Prostate gland (tissue), 2 donors: ENCODE measurements at regions not wholly inside any gene's neighbourhood (a gene's known extent, or its start where the extent isn't known, plus 50 kb on each side); places are given as distances from the start of the nearest gene placed in this dataset.

Experiments
- DNase-seq: peaks from one replicate; pipeline ENCODE4 v3.0.0-alpha.2; 2019; ENCODE audit warnings: low spot score
- H3K27ac ChIP-seq, 2 donors: fragments of 200-600 bp; sonication (generic); 2 replicates each; pipeline ENCODE4 v1.5.1; 2017 to 2019
- H3K27me3 ChIP-seq: fragments of 200-600 bp; sonication (generic); replicated peaks from 2 replicates; pipeline ENCODE4 v1.5.1; 2019; ENCODE audit not compliant: insufficient read depth
- H3K36me3 ChIP-seq, 2 donors: fragments of 200-600 bp; sonication (generic); 1 replicate in 1 of 2; 2 replicates in 1 of 2; pipeline versions ENCODE4 v1.5.1 to v1.8.1; 2017 to 2019
- H3K4me1 ChIP-seq: fragments of 200-600 bp; sonication (generic); replicated peaks from 2 replicates; pipeline ENCODE4 v1.5.1; 2019
- H3K4me3 ChIP-seq, 2 donors: fragments of 200-600 bp; sonication (generic); 2 replicates each; pipeline ENCODE4 v1.5.1; 2017 to 2019
- H3K9me3 ChIP-seq: fragments of 200-600 bp; sonication (generic); 2 replicates; pipeline ENCODE4 v1.5.1; 2017
- CTCF ChIP-seq, 4 experiments: fragments of 200-600 bp in 2 of 4; fragments of 450-650 bp in 2 of 4; sonication (generic) in 2 of 4; IDR thresholded peaks; 1 replicate in 3 of 4; 2 replicates in 1 of 4; pipeline ENCODE4 v1.5.1; 2016 to 2019; ENCODE audit warnings: antibody characterized with exemption in 4 of 4, mild to moderate bottlenecking in 2 of 4, moderate library complexity in 2 of 4
- POLR2A ChIP-seq: fragments of 450-650 bp; IDR thresholded peaks from one replicate; pipeline ENCODE4 v1.6.1; 2016; ENCODE audit warnings: antibody characterized with exemption, mild to moderate bottlenecking
- POLR2AphosphoS5 ChIP-seq: sonication (generic); formaldehyde crosslinking; IDR thresholded peaks from one replicate; pipeline ENCODE4 v1.6.1; 2017; ENCODE audit warnings: antibody characterized with exemption
- WGBS: methylation state at CpG from one replicate; pipeline ENCODE4 v1.1.5; 2018; 5-methylcytosine and 5-hydroxymethylcytosine counted together
- intact Hi-C: fragments of 100-400 bp; cut with DNase I; formaldehyde crosslinking; loops from one replicate; pipeline ENCODE4 v1.14.2; 2022

DNA sequence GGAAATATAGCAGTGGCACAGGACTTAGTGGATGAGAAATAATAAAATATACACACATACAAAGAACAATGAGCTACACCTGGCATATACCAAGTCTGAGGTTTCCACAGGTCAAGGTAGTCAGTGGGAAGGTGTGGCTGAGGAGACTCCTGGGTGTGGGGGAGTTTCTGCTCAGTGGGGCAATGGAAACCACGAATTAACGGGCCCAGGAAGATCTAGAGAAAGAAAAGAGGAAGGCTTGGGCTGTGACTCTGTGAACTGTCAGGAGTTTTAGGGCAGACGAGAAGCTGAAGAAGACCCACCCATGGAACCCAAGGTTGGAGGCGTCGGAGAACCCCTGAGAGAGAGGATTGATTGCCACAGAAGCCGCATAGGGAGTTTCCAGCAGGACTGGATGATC, 196.5 kb downstream of the HERPUD2 start:
- no peak for DNase-seq
- no peaks in the 10 kb centered on the region for H3K4me1 ChIP-seq
- H3K4me3 ChIP-seq = no peak overlapping the region
- no peaks in the 10 kb centered on the region for H3K36me3 ChIP-seq
- intact Hi-C loops = no loop called here
- TF ChIP-seq POLR2AphosphoS5 (no peak), CTCF (IDR thresholded peaks at IDR 0.05) (no peak), POLR2A (no peak)
- H3K9me3 ChIP-seq = no peaks in the 10 kb centered on the region
- no peak overlapping the region for H3K27ac ChIP-seq
- WGBS = 91% methylated on average over 6 of the region's 6 CpGs
- H3K27me3 ChIP-seq = no peaks in the 10 kb centered on the region

- intact Hi-C loops = no loop called here
- Histone ChIP-seq H3K9me3 (no peaks in the 10 kb centered on the region), H3K27me3 (no peaks in the 10 kb centered on the region), H3K27ac (no peak overlapping the region), H3K4me1 (no peaks in the 10 kb centered on the region), H3K4me3 (no peak overlapping the region), H3K36me3 (no peaks in the 10 kb centered on the region)
- DNase-seq = no peak
- TF ChIP-seq CTCF (IDR thresholded peaks at IDR 0.05) = no peak
- no peak for TF ChIP-seq POLR2A
- 85% methylated on average over 3 of the region's 3 CpGs for WGBS
These were observed 199.1 kb downstream of the HERPUD2 start for GRCh38 chr7:35495844-35496243.

- Histone ChIP-seq H3K4me3 (no peak overlapping the region), H3K27ac (no peak overlapping the region), H3K36me3 (no peaks in the 10 kb centered on the region), H3K27me3 (no peaks in the 10 kb centered on the region), H3K4me1 (no peaks in the 10 kb centered on the region), H3K9me3 (no peaks in the 10 kb centered on the region)
- DNase-seq = no peak
- intact Hi-C loops = no loop called here
- WGBS = 86% methylated on average over 2 of the region's 2 CpGs
- TF ChIP-seq POLR2AphosphoS5 (no peak), CTCF (IDR thresholded peaks at IDR 0.05) (no peak), POLR2A (no peak)
These were observed 199.6 kb downstream of the HERPUD2 start for GRCh38 chr7:35495377-35495776.

DNA sequence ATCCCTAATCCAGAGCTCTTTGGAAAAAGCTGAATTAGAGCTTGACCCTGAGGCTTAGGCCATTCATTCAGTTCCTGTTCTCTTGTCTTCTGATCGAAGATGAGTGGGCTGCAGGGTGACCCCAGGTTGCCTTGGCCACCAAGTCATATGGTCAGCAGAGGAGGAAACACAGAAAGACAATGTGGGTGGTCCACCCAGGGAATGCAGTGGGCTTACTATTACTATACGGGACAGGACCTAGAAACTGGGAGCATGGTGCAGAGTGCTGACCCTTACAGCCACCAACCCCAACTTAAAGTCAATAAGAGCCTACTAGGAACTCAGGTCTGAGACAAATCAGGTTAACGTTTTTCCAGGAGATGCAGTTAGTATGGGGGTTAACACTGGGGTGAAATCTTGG, 200.5 kb downstream of the HERPUD2 start:
- no peaks in the 10 kb centered on the region for H3K36me3 ChIP-seq
- no peak for TF ChIP-seq CTCF (IDR thresholded peaks at IDR 0.05)
- TF ChIP-seq POLR2A = no peak
- no peak for TF ChIP-seq POLR2AphosphoS5
- no peaks in the 10 kb centered on the region for H3K4me1 ChIP-seq
- H3K27ac ChIP-seq = no peak overlapping the region
- no peaks in the 10 kb centered on the region for H3K27me3 ChIP-seq
- no peaks in the 10 kb centered on the region for H3K9me3 ChIP-seq
- intact Hi-C loops = no loop called here
- WGBS = 74% methylated on average over 3 of the region's 3 CpGs
- no peak for DNase-seq
- no peak overlapping the region for H3K4me3 ChIP-seq

- H3K27ac ChIP-seq = no peak overlapping the region
- no peaks in the 10 kb centered on the region for H3K27me3 ChIP-seq
- no peaks in the 10 kb centered on the region for H3K4me1 ChIP-seq
- no peaks in the 10 kb centered on the region for H3K36me3 ChIP-seq
- intact Hi-C loops = no loop called here
- no peak overlapping the region for H3K4me3 ChIP-seq
- WGBS = 88% methylated on average over 19 of the region's 19 CpGs
- no peak for DNase-seq
- no peaks in the 10 kb centered on the region for H3K9me3 ChIP-seq
- TF ChIP-seq CTCF (IDR thresholded peaks at IDR 0.05) (no peak), POLR2AphosphoS5 (no peak), POLR2A (no peak)
These were observed 202.3 kb downstream of the HERPUD2 start for GRCh38 chr7:35492451-35493175.
